ENCODE measurements at regions not wholly inside any gene's neighbourhood (a gene's known extent, or its start where the extent isn't known, plus 50 kb on each side); places are given as distances from the start of the nearest gene placed in this dataset.
A peak's percentile ranks its signal among the peaks of the same experiment; 100 is the strongest.

GRCh38 chr13:53126841-53127245, 98.2 kb downstream of the OLFM4 start:
- Histone ChIP-seq H3K4me3 (no peak overlapping the region), H3K4me1 (no peaks in the 10 kb centered on the region), H3K9me3 (no peaks in the 10 kb centered on the region), H3K27me3 (no peaks in the 10 kb centered on the region), H3K36me3 (no peaks in the 10 kb centered on the region), H3K27ac (no peak overlapping the region)
- peak in 1 of 2 donors; percentile 44 for DNase-seq
- intact Hi-C loops (cut with DNase I; ENCODE audit: low total_unique reads), result no loop called here
- TF ChIP-seq, protein P1, sequence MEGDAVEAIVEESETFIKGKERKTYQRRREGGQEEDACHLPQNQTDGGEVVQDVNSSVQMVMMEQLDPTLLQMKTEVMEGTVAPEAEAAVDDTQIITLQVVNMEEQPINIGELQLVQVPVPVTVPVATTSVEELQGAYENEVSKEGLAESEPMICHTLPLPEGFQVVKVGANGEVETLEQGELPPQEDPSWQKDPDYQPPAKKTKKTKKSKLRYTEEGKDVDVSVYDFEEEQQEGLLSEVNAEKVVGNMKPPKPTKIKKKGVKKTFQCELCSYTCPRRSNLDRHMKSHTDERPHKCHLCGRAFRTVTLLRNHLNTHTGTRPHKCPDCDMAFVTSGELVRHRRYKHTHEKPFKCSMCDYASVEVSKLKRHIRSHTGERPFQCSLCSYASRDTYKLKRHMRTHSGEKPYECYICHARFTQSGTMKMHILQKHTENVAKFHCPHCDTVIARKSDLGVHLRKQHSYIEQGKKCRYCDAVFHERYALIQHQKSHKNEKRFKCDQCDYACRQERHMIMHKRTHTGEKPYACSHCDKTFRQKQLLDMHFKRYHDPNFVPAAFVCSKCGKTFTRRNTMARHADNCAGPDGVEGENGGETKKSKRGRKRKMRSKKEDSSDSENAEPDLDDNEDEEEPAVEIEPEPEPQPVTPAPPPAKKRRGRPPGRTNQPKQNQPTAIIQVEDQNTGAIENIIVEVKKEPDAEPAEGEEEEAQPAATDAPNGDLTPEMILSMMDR (IDR thresholded peaks at IDR 0.05), result no peak

DNA sequence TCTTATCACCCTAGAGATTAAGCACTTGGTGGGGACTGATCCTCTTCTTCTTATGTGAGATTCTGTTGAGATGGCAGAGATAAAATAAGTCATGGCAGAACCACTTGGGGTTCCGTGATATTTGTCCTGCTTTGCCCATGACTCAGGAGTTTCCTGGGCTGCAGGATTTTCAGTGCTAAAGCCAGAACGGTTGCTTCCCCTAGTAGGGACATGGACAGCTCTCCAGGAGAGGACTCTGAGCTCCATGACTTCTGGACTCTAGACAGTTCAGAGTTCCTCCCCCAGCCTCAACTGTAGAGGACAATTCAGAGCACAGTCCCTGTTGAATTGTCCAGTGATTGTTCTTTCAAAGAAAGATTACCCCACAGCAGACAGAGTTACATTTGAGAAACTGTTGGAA, 98.8 kb downstream of the OLFM4 start:
- H3K27ac ChIP-seq, result no peak overlapping the region

DNA sequence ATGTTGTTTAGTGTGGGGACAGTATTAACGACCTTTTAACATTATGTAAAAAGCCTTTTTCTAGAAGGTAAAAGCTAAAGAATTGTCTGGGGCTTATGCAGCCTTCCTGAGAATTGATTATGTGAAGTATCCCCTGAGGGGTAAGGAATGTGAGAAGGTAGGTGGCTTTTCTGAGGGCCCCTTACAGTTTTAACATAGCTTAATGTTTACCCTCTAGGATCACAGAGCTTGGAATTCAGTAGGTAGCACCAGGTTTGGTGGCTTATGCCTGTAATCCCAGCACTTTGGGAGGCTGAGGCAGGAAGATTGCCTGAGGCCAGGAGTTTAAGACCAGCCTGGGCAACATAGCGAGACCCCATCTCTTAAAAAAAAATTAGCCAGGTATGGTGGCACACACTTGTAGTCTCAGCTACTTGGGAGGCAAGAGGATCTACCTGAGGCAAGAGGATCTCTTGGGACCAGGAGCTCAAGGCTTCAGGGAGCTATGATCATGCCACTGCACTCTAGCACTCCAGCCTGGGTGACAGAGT, 101.3 kb downstream of the OLFM4 start:
- H3K4me1 ChIP-seq, result no peaks in the 10 kb centered on the region
- intact Hi-C loops (cut with DNase I; ENCODE audit: low total_unique reads), result no loop called here
- no peaks in the 10 kb centered on the region for H3K36me3 ChIP-seq
- H3K27me3 ChIP-seq, result no peaks in the 10 kb centered on the region
- H3K9me3 ChIP-seq, result no peaks in the 10 kb centered on the region
- no peak overlapping the region for H3K4me3 ChIP-seq
- H3K27ac ChIP-seq, result no peak overlapping the region
- TF ChIP-seq, protein P1 (IDR thresholded peaks at IDR 0.05), result no peak
- DNase-seq, result no peak

More for the DNA sequence above, 98.8 kb downstream of the OLFM4 start:
- intact Hi-C loops (cut with DNase I; ENCODE audit: low total_unique reads), result no loop called here
- DNase-seq, result no peak
- H3K9me3 ChIP-seq, result no peaks in the 10 kb centered on the region
- H3K36me3 ChIP-seq, result no peaks in the 10 kb centered on the region
- TF ChIP-seq, protein P1 (IDR thresholded peaks at IDR 0.05), result no peak
- H3K27me3 ChIP-seq, result no peaks in the 10 kb centered on the region
- no peak overlapping the region for H3K4me3 ChIP-seq
- no peaks in the 10 kb centered on the region for H3K4me1 ChIP-seq

GRCh38 chr13:53131361-53131760, 102.7 kb downstream of the OLFM4 start:
- Histone ChIP-seq H3K4me3 (no peak overlapping the region), H3K27ac (no peak overlapping the region), H3K27me3 (no peaks in the 10 kb centered on the region), H3K36me3 (no peaks in the 10 kb centered on the region), H3K9me3 (no peaks in the 10 kb centered on the region), H3K4me1 (no peaks in the 10 kb centered on the region)
- TF ChIP-seq, protein P1 (IDR thresholded peaks at IDR 0.05), result no peak
- intact Hi-C loops (cut with DNase I; ENCODE audit: low total_unique reads), result no loop called here
- DNase-seq, result no peak

DNA sequence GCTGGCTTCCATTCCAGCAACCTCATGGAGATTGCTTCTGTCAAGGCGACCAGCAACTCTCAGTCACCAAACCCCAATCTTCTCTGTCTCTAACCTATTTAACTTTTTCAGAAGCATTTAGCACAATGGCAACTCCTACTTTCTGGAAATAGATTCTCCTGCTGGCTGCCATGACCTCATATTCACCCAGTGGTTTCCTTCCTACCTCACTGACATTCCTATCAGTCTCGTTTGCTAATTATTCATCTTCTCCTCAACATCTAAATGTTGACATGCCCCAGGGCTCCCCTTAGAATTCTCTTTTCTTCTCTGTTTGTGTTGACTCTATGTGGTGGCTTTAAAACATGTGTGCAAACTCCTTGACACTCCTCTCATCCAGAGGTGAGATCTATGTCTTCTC, 106.7 kb downstream of the OLFM4 start:
- TF ChIP-seq, protein P1 (IDR thresholded peaks at IDR 0.05), result no peak
- Histone ChIP-seq H3K27ac (no peak overlapping the region), H3K27me3 (no peaks in the 10 kb centered on the region), H3K4me3 (no peak overlapping the region), H3K9me3 (no peaks in the 10 kb centered on the region), H3K4me1 (no peaks in the 10 kb centered on the region), H3K36me3 (no peaks in the 10 kb centered on the region)
- intact Hi-C loops (cut with DNase I; ENCODE audit: low total_unique reads), result no loop called here
- DNase-seq, result no peak

Measured in tibial artery (tissue), 4 donors.